Tibial artery (tissue), 4 donors: ENCODE measurements at regions not wholly inside any gene's neighbourhood (a gene's known extent, or its start where the extent isn't known, plus 50 kb on each side); places are given as distances from the start of the nearest gene placed in this dataset.

Experiments used
- DNase-seq, 2 donors: peaks; one replicate each; pipeline ENCODE4 v3.0.0-alpha.2; 2019
- H3K27ac ChIP-seq, 2 donors: fragments of 200-600 bp; sonication (generic) in 1 of 2; 1 replicate in 1 of 2; 2 replicates in 1 of 2; pipeline ENCODE4 v1.5.1; 2018 to 2019; ENCODE audit warnings: mild to moderate bottlenecking in 1 of 2
- H3K27me3 ChIP-seq, 2 donors: fragments of 200-600 bp; sonication (generic) in 1 of 2; one replicate each; pipeline versions ENCODE4 v1.5.1 to v1.6.0; 2016 to 2019
- H3K36me3 ChIP-seq, 3 donors: fragments of 200-600 bp; sonication (generic) in 2 of 3; one replicate each; pipeline ENCODE4 v1.5.1; 2016 to 2019; ENCODE audit warnings: mild to moderate bottlenecking in 2 of 3
- H3K4me1 ChIP-seq, 4 donors: fragments of 200-600 bp; sonication (generic) in 2 of 4; 1 replicate in 3 of 4; 2 replicates in 1 of 4; pipeline ENCODE4 v1.5.1; 2016 to 2019
- H3K4me3 ChIP-seq, 2 donors: fragments of 200-600 bp; sonication (generic) in 1 of 2; 1 replicate in 1 of 2; 2 replicates in 1 of 2; pipeline ENCODE4 v1.5.1; 2018 to 2019; ENCODE audit warnings: mild to moderate bottlenecking in 2 of 2
- H3K9me3 ChIP-seq, 3 donors: fragments of 200-600 bp; sonication (generic) in 1 of 3; one replicate each; pipeline ENCODE4 v1.5.1; 2016 to 2019
- CTCF ChIP-seq, 2 experiments: fragments of 200-600 bp in 1 of 2; fragments of 450-650 bp in 1 of 2; IDR thresholded peaks; one replicate each; pipeline ENCODE4 v1.5.1; 2017 to 2019; ENCODE audit warnings: antibody characterized with exemption in 2 of 2, mild to moderate bottlenecking in 1 of 2, moderate library complexity in 1 of 2
- intact Hi-C: fragments of 100-400 bp; cut with DNase I; formaldehyde crosslinking; loops from one replicate; pipeline ENCODE4 v1.15.0; 2023; ENCODE audit warnings: low total_unique reads

- no peak for TF ChIP-seq CTCF (IDR thresholded peaks at IDR 0.05)
- H3K27ac ChIP-seq: no peak overlapping the region
- peaks cover 0 to 8% (median 2%) of the 10 kb centered on the region in 4 donors for H3K4me1 ChIP-seq
- peak; percentile 17 to 23 for DNase-seq
- peaks cover 0 to under 1% (median 0%) of the 10 kb centered on the region in 3 donors for H3K9me3 ChIP-seq
- H3K27me3 ChIP-seq: peaks cover 0 to 6% of the 10 kb centered on the region in 2 donors
- intact Hi-C loops: no loop called here
- H3K4me3 ChIP-seq: no peak overlapping the region
- no peaks in the 10 kb centered on the region for H3K36me3 ChIP-seq
Observed at GRCh38 chr18:79612291-79613108, 67.1 kb upstream of the CTDP1 start.

- no peak overlapping the region for H3K4me3 ChIP-seq
- peak; percentile 15 to 54 for DNase-seq
- H3K4me1 ChIP-seq: peaks cover 0 to 8% (median 2%) of the 10 kb centered on the region in 4 donors
- peaks cover 0 to 6% of the 10 kb centered on the region in 2 donors for H3K27me3 ChIP-seq
- intact Hi-C loops: no loop called here
- no peaks in the 10 kb centered on the region for H3K36me3 ChIP-seq
- H3K27ac ChIP-seq: no peak overlapping the region
- peaks cover 0 to 8% (median 0%) of the 10 kb centered on the region in 3 donors for H3K9me3 ChIP-seq
- no peak for TF ChIP-seq CTCF (IDR thresholded peaks at IDR 0.05)
Observed at GRCh38 chr18:79613186-79613931, 66.2 kb upstream of the CTDP1 start.

- no peak overlapping the region for H3K27ac ChIP-seq
- no peak for TF ChIP-seq CTCF (IDR thresholded peaks at IDR 0.05)
- peaks cover 0 to 6% of the 10 kb centered on the region in 2 donors for H3K27me3 ChIP-seq
- intact Hi-C loops: no loop called here
- H3K9me3 ChIP-seq: peaks cover 0 to 8% (median 0%) of the 10 kb centered on the region in 3 donors
- H3K4me3 ChIP-seq: no peak overlapping the region
- H3K36me3 ChIP-seq: no peaks in the 10 kb centered on the region
- peak; percentile 4 to 59 for DNase-seq
- peaks cover 0 to 8% (median 2%) of the 10 kb centered on the region in 4 donors for H3K4me1 ChIP-seq
Observed at GRCh38 chr18:79614211-79614955, 65.2 kb upstream of the CTDP1 start.

- H3K36me3 ChIP-seq: no peaks in the 10 kb centered on the region
- H3K27me3 ChIP-seq: peaks cover 0 to 6% of the 10 kb centered on the region in 2 donors
- no peak for TF ChIP-seq CTCF (IDR thresholded peaks at IDR 0.05)
- peaks cover 0 to 8% (median 2%) of the 10 kb centered on the region in 4 donors for H3K4me1 ChIP-seq
- H3K27ac ChIP-seq: no peak overlapping the region
- no peak for DNase-seq
- no peak overlapping the region for H3K4me3 ChIP-seq
- intact Hi-C loops: no loop called here
- peaks cover 0 to 8% (median 0%) of the 10 kb centered on the region in 3 donors for H3K9me3 ChIP-seq
Observed at GRCh38 chr18:79615091-79615490, 64.5 kb upstream of the CTDP1 start.

- H3K27ac ChIP-seq: no peak overlapping the region
- peaks cover 0 to 8% (median 0%) of the 10 kb centered on the region in 3 donors for H3K9me3 ChIP-seq
- H3K36me3 ChIP-seq: no peaks in the 10 kb centered on the region
- no peak for TF ChIP-seq CTCF (IDR thresholded peaks at IDR 0.05)
- peaks cover 0 to 6% of the 10 kb centered on the region in 2 donors for H3K27me3 ChIP-seq
- H3K4me1 ChIP-seq: peaks cover 0 to 8% (median 2%) of the 10 kb centered on the region in 4 donors
- no peak overlapping the region for H3K4me3 ChIP-seq
- intact Hi-C loops: no loop called here
- peak in 1 of 2 donors; percentile 9 for DNase-seq
Observed at GRCh38 chr18:79615586-79615985, 64.0 kb upstream of the CTDP1 start.
